ENCODE measurements at regions not wholly inside any gene's neighbourhood (a gene's known extent, or its start where the extent isn't known, plus 50 kb on each side); places are given as distances from the start of the nearest gene placed in this dataset.
"Not testable (repeated sequence)": the region's sequence is repeated elsewhere in the genome, so short reads cannot be mapped to it uniquely, and the experiment has no call there.

DNA sequence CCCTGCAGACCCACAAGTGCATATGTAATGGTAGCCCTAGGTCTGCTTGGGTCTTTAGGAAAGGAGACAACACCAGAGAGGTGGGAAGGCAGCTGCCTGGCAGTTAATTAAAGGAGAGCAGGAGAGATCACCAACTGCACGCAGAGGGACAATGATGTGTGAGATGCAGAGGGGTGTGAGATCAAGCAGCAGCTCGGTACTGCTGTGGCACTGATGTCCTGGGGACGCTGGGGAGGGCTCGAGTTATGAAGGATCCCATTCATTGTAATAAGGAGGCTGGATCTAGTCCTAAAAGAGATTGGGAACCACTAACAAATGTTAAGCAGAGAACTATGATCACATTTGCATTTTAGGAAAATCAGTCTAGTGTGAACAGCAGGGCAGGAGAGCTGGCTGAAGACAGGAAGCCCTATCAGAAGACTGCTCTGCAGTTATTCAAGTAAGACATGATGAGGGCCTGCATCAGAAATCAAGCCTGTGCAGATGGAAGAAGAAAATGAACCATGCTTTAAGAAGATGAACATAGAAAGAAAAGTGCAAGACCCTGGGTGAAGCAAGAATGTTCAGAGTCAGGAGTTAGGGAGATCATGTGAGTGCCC, 80.4 kb downstream of the DLEU7 start:
- Histone ChIP-seq H3K4me3 (ENCODE audit: insufficient read depth, low read length, poor library complexity, severe bottlenecking) (no peak overlapping the region), H3K27me3 (ENCODE audit: low read length) (no peaks in the 10 kb centered on the region), H3K27ac (ENCODE audit: low read depth, low read length) (no peak overlapping the region), H3K9me2 (replicated peaks; ENCODE audit: insufficient read depth, low read length) (no peaks in the 10 kb centered on the region), H2AFZ (ENCODE audit: low read depth, low read length, severe bottlenecking) (peak overlapping the region; percentile 52), H3K36me3 (ENCODE audit: low read length) (no peaks in the 10 kb centered on the region), H3K9me3 (ENCODE audit: insufficient read depth, low read length) (no peaks in the 10 kb centered on the region), H3F3A (ENCODE audit: insufficient read depth) (no peaks in the 10 kb centered on the region), H3K9ac (ENCODE audit: low read length) (no peak overlapping the region), H4K20me1 (ENCODE audit: low read depth, low read length) (no peaks in the 10 kb centered on the region), H3K79me2 (ENCODE audit: insufficient read depth, low read length) (no peaks in the 10 kb centered on the region), H3K4me2 (ENCODE audit: low read depth, low read length, poor library complexity, severe bottlenecking) (peak overlapping the region; percentile 30)
- TF ChIP-seq EZH2phosphoT487 (conservative IDR thresholded peaks at IDR 0.05; ENCODE audit: low read length) (no peak), CTCF (IDR thresholded peaks at IDR 0.05; ENCODE audit: insufficient read depth, low read length, poor library complexity, severe bottlenecking) (no peak)

DNA sequence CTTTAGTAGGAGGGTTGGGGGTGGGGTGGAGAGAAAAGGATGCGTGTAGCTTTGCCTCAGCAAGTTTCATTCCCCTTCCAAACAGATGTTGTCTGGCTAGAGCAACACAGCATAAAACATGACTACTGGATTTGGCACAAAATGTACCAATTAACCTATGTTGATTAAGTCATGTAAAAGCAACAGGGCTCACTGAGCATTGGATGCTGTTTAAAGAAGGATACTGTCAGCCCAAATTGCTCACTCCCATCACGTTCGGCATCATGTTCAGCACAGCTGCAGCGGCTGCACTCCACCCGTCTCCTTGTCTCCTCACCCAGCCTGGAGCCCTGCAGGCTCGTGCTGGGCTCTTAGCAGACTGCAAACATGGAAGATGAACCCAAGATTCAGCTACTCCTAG, 77.5 kb downstream of the DLEU7 start:
- H3K9ac ChIP-seq (ENCODE audit: low read length): no peak overlapping the region
- no peaks in the 10 kb centered on the region for H3K36me3 ChIP-seq (ENCODE audit: low read length)
- H2AFZ ChIP-seq (ENCODE audit: low read depth, low read length, severe bottlenecking): no peak overlapping the region
- H3K9me3 ChIP-seq (ENCODE audit: insufficient read depth, low read length): no peaks in the 10 kb centered on the region
- TF ChIP-seq EZH2phosphoT487 (conservative IDR thresholded peaks at IDR 0.05; ENCODE audit: low read length) (no peak), CTCF (IDR thresholded peaks at IDR 0.05; ENCODE audit: insufficient read depth, low read length, poor library complexity, severe bottlenecking) (no peak)
- no peaks in the 10 kb centered on the region for H3K9me2 ChIP-seq (replicated peaks; ENCODE audit: insufficient read depth, low read length)
- no peaks in the 10 kb centered on the region for H3K79me2 ChIP-seq (ENCODE audit: insufficient read depth, low read length)
- no peak overlapping the region for H3K4me2 ChIP-seq (ENCODE audit: low read depth, low read length, poor library complexity, severe bottlenecking)
- H3K4me3 ChIP-seq (ENCODE audit: insufficient read depth, low read length, poor library complexity, severe bottlenecking): no peak overlapping the region
- H4K20me1 ChIP-seq (ENCODE audit: low read depth, low read length): no peaks in the 10 kb centered on the region
- no peak overlapping the region for H3K27ac ChIP-seq (ENCODE audit: low read depth, low read length)
- H3F3A ChIP-seq (ENCODE audit: insufficient read depth): no peaks in the 10 kb centered on the region
- H3K27me3 ChIP-seq (ENCODE audit: low read length): no peaks in the 10 kb centered on the region

GRCh38 chr13:50766695-50767094, 76.8 kb downstream of the DLEU7 start:
- H3K36me3 ChIP-seq (ENCODE audit: low read length): no peaks in the 10 kb centered on the region
- TF ChIP-seq EZH2phosphoT487 (conservative IDR thresholded peaks at IDR 0.05; ENCODE audit: low read length): no peak
- no peak for TF ChIP-seq CTCF (IDR thresholded peaks at IDR 0.05; ENCODE audit: insufficient read depth, low read length, poor library complexity, severe bottlenecking)
- no peak overlapping the region for H2AFZ ChIP-seq (ENCODE audit: low read depth, low read length, severe bottlenecking)
- no peaks in the 10 kb centered on the region for H4K20me1 ChIP-seq (ENCODE audit: low read depth, low read length)
- H3K4me2 ChIP-seq (ENCODE audit: low read depth, low read length, poor library complexity, severe bottlenecking): no peak overlapping the region
- no peak overlapping the region for H3K27ac ChIP-seq (ENCODE audit: low read depth, low read length)
- no peaks in the 10 kb centered on the region for H3F3A ChIP-seq (ENCODE audit: insufficient read depth)
- no peaks in the 10 kb centered on the region for H3K79me2 ChIP-seq (ENCODE audit: insufficient read depth, low read length)
- H3K9me2 ChIP-seq (replicated peaks; ENCODE audit: insufficient read depth, low read length): no peaks in the 10 kb centered on the region
- no peaks in the 10 kb centered on the region for H3K9me3 ChIP-seq (ENCODE audit: insufficient read depth, low read length)
- no peak overlapping the region for H3K4me3 ChIP-seq (ENCODE audit: insufficient read depth, low read length, poor library complexity, severe bottlenecking)
- H3K9ac ChIP-seq (ENCODE audit: low read length): no peak overlapping the region
- no peaks in the 10 kb centered on the region for H3K27me3 ChIP-seq (ENCODE audit: low read length)

GRCh38 chr13:50772881-50773280, 70.6 kb downstream of the DLEU7 start:
- not testable (repeated sequence) for H3F3A ChIP-seq (ENCODE audit: insufficient read depth); H3K4me3 ChIP-seq (ENCODE audit: insufficient read depth, low read length, poor library complexity, severe bottlenecking); H3K9me2 ChIP-seq (replicated peaks; ENCODE audit: insufficient read depth, low read length); H3K9ac ChIP-seq (ENCODE audit: low read length); H2AFZ ChIP-seq (ENCODE audit: low read depth, low read length, severe bottlenecking); H3K9me3 ChIP-seq (ENCODE audit: insufficient read depth, low read length); H3K27me3 ChIP-seq (ENCODE audit: low read length); H4K20me1 ChIP-seq (ENCODE audit: low read depth, low read length); H3K79me2 ChIP-seq (ENCODE audit: insufficient read depth, low read length); H3K36me3 ChIP-seq (ENCODE audit: low read length); H3K27ac ChIP-seq (ENCODE audit: low read depth, low read length); H3K4me2 ChIP-seq (ENCODE audit: low read depth, low read length, poor library complexity, severe bottlenecking)

Data from SU-DHL-6 (cell line).